OCI-LY7 (cell line): ENCODE measurements at regions not wholly inside any gene's neighbourhood (a gene's known extent, or its start where the extent isn't known, plus 50 kb on each side); places are given as distances from the start of the nearest gene placed in this dataset.

Experiments used
- BruUV-seq: library from RNA; stranded (reverse); fragments of 400-500 nt; replicated peaks from 2 replicates; lab custom pipeline; 2021; lab: Mats Ljungman, UMichigan
- CTCF ChIA-PET: fragments of 300-600 bp; sonication (Branson Sonifier 250); formaldehyde crosslinking; loops from one replicate; lab custom pipeline; 2022; ENCODE audit warnings: antibody characterized with exemption; ENCODE audit not compliant: unreplicated experiment; lab: Charles Lee
- POLR2A ChIA-PET: fragments of 300-600 bp; sonication (Branson Sonifier 250); formaldehyde crosslinking; loops from one replicate; lab custom pipeline; 2022; ENCODE audit warnings: antibody characterized with exemption; lab: Charles Lee
- DNase-seq: peaks from one replicate; pipeline ENCODE4 v3.0.0-alpha.2; 2015; ENCODE audit warnings: low spot score
- H2AFZ ChIP-seq: fragments of 200-600 bp; sonication (generic), shearing (Covaris generic); 2 replicates; pipeline ENCODE4 v1.6.1; 2014; ENCODE audit warnings: mild to moderate bottlenecking, antibody characterized with exemption, low read length, moderate library complexity
- H3K27ac ChIP-seq: fragments of 200-600 bp; sonication (generic); 2 replicates; pipeline ENCODE4 v1.5.1; 2014; ENCODE audit warnings: mixed run types, low read depth, mild to moderate bottlenecking, moderate library complexity, low read length, inconsistent platforms; ENCODE audit not compliant: poor library complexity, severe bottlenecking
- H3K36me3 ChIP-seq: fragments of 200-600 bp; sonication (generic); 2 replicates; pipeline ENCODE4 v1.6.1; 2014; ENCODE audit warnings: mild to moderate bottlenecking, antibody characterized with exemption, low read length, moderate library complexity, mixed read lengths; ENCODE audit not compliant: insufficient read depth
- H3K4me1 ChIP-seq: fragments of 200-600 bp; sonication (generic); 2 replicates; pipeline ENCODE4 v1.5.1; 2014; ENCODE audit warnings: mild to moderate bottlenecking, low read length; ENCODE audit not compliant: insufficient read depth, poor library complexity, severe bottlenecking
- H3K4me2 ChIP-seq: fragments of 200-600 bp; sonication (generic); 2 replicates; pipeline ENCODE4 v1.6.1; 2014; ENCODE audit warnings: mild to moderate bottlenecking, low read length
- H3K4me3 ChIP-seq: fragments of 200-600 bp; sonication (generic); 2 replicates; pipeline ENCODE4 v1.5.1; 2014; ENCODE audit warnings: mild to moderate bottlenecking, low read depth, low read length; ENCODE audit not compliant: poor library complexity, severe bottlenecking
- H3K79me2 ChIP-seq: fragments of 200-600 bp; sonication (generic); 2 replicates; pipeline ENCODE4 v1.6.1; 2016; ENCODE audit warnings: low read depth, mild to moderate bottlenecking, low read length, moderate library complexity, mixed read lengths; ENCODE audit not compliant: insufficient read depth
- H3K9me2 ChIP-seq: fragments of 200-600 bp; sonication (generic); 2 replicates; pipeline ENCODE4 v1.6.1; 2016; ENCODE audit warnings: mild to moderate bottlenecking, low read length, mixed read lengths; ENCODE audit not compliant: insufficient read depth
- H3K9me3 ChIP-seq: fragments of 200-600 bp; sonication (generic); 2 replicates; pipeline ENCODE4 v1.6.1; 2014; ENCODE audit warnings: mild to moderate bottlenecking, mixed run types, low read length, mixed read lengths
- H4K20me1 ChIP-seq: fragments of 200-600 bp; sonication (generic); 2 replicates; pipeline ENCODE4 v1.6.1; 2014; ENCODE audit warnings: mild to moderate bottlenecking, antibody characterized with exemption, low read length, moderate library complexity, mixed read lengths; ENCODE audit not compliant: insufficient read depth
- CTCF ChIP-seq: fragments of 200-600 bp; sonication (generic); conservative IDR thresholded peaks from 2 replicates; pipeline ENCODE4 v1.5.1; 2014; ENCODE audit warnings: mild to moderate bottlenecking, antibody characterized with exemption, low read length, moderate library complexity, mixed read lengths
- EZH2phosphoT487 ChIP-seq: fragments of 200-600 bp; sonication (generic); IDR thresholded peaks from 2 replicates; pipeline ENCODE4 v1.6.1; 2018; ENCODE audit warnings: low read depth, borderline replicate concordance, mild to moderate bottlenecking, mixed run types, antibody characterized with exemption, low read length, moderate library complexity, mixed read lengths
- intact Hi-C: fragments of 100-400 bp; cut with micrococcal nuclease; formaldehyde crosslinking; loops from one replicate; pipeline ENCODE4 v1.10.0; 2022; ENCODE audit not compliant: unreplicated experiment

GRCh38 chr2:221657806-221658205 lies 85.7 kb upstream of the EPHA4 start:
- Histone ChIP-seq H3K4me1 (no peaks in the 10 kb centered on the region), H3K4me2 (no peak overlapping the region), H2AFZ (no peak overlapping the region), H3K4me3 (no peak overlapping the region), H3K9me2 (no peaks in the 10 kb centered on the region), H4K20me1 (no peaks in the 10 kb centered on the region), H3K27ac (no peak overlapping the region), H3K79me2 (no peaks in the 10 kb centered on the region), H3K36me3 (no peaks in the 10 kb centered on the region), H3K9me3 (no peaks in the 10 kb centered on the region)
- CTCF ChIA-PET = no interaction called here
- intact Hi-C loops = no loop called here
- POLR2A ChIA-PET = no interaction called here
- no TSS peak for BruUV-seq
- DNase-seq = no peak
- TF ChIP-seq CTCF (no peak), EZH2phosphoT487 (no peak)

GRCh38 chr2:221655300-221655699 lies 83.2 kb upstream of the EPHA4 start:
- Histone ChIP-seq H3K79me2 (no peaks in the 10 kb centered on the region), H3K36me3 (no peaks in the 10 kb centered on the region), H3K9me2 (no peaks in the 10 kb centered on the region), H3K4me1 (no peaks in the 10 kb centered on the region), H3K4me2 (no peak overlapping the region), H3K9me3 (no peaks in the 10 kb centered on the region), H2AFZ (no peak overlapping the region), H3K27ac (no peak overlapping the region), H3K4me3 (no peak overlapping the region), H4K20me1 (no peaks in the 10 kb centered on the region)
- intact Hi-C loops = no loop called here
- POLR2A ChIA-PET = no interaction called here
- TF ChIP-seq EZH2phosphoT487 = no peak
- BruUV-seq = no TSS peak
- no peak for DNase-seq
- CTCF ChIA-PET = no interaction called here

- H3K4me3 ChIP-seq = no peak overlapping the region
- no peak for DNase-seq
- no peak overlapping the region for H3K4me2 ChIP-seq
- CTCF ChIA-PET = no interaction called here
- no peaks in the 10 kb centered on the region for H4K20me1 ChIP-seq
- no peak overlapping the region for H3K27ac ChIP-seq
- intact Hi-C loops = no loop called here
- no peaks in the 10 kb centered on the region for H3K79me2 ChIP-seq
- H3K4me1 ChIP-seq = no peaks in the 10 kb centered on the region
- TF ChIP-seq CTCF = no peak
- no peak for TF ChIP-seq EZH2phosphoT487
- no peaks in the 10 kb centered on the region for H3K36me3 ChIP-seq
- BruUV-seq = no TSS peak
- H3K9me2 ChIP-seq = no peaks in the 10 kb centered on the region
- no peaks in the 10 kb centered on the region for H3K9me3 ChIP-seq
- POLR2A ChIA-PET = interaction anchor here (1.6 kb wide), 1 partner anchor 10 kb away, joined by 3 read pairs; no protein-coding TSS in a partner anchor
- no peak overlapping the region for H2AFZ ChIP-seq
These were observed 81.1 kb upstream of the EPHA4 start for GRCh38 chr2:221653182-221653581.
